IPS-NIHi7 (cell line): ENCODE measurements at regions not wholly inside any gene's neighbourhood (a gene's known extent, or its start where the extent isn't known, plus 50 kb on each side); places are given as distances from the start of the nearest gene placed in this dataset.

ENCODE experiments used
- DNase-seq: peaks from one replicate; pipeline ENCODE4 v3.0.0; 2012; ENCODE audit warnings: mixed read lengths; ENCODE audit errors: extremely low spot score

GRCh38 chr9:106707738-106708474 lies 155.1 kb upstream of the ZNF462 start:
- no peak for DNase-seq

GRCh38 chr9:106708475-106709146 lies 154.4 kb upstream of the ZNF462 start:
- no peak for DNase-seq

- DNase-seq, result no peak
Observed at GRCh38 chr9:106712279-106712678, 150.7 kb upstream of the ZNF462 start.

- no peak for DNase-seq
Observed at GRCh38 chr9:106713206-106713605, 149.8 kb upstream of the ZNF462 start.

GRCh38 chr9:106716820-106717219 lies 146.1 kb upstream of the ZNF462 start:
- DNase-seq, result no peak

- peak; percentile 17 for DNase-seq
Observed at GRCh38 chr9:106717686-106718085, 145.3 kb upstream of the ZNF462 start.

- DNase-seq, result no peak
Observed at GRCh38 chr9:106718936-106719335, 144.0 kb upstream of the ZNF462 start.

GRCh38 chr9:106722051-106722753 lies 140.8 kb upstream of the ZNF462 start:
- no peak for DNase-seq

GRCh38 chr9:106723926-106724325 lies 139.0 kb upstream of the ZNF462 start:
- DNase-seq, result no peak

GRCh38 chr9:106724566-106724965 lies 138.4 kb upstream of the ZNF462 start:
- no peak for DNase-seq

- DNase-seq, result no peak
Observed at GRCh38 chr9:106726070-106726815, 136.7 kb upstream of the ZNF462 start.

GRCh38 chr9:106727969-106728368 lies 135.0 kb upstream of the ZNF462 start:
- no peak for DNase-seq

GRCh38 chr9:106728860-106729259 lies 134.1 kb upstream of the ZNF462 start:
- DNase-seq, result no peak

GRCh38 chr9:106731910-106732309 lies 131.1 kb upstream of the ZNF462 start:
- DNase-seq, result no peak

GRCh38 chr9:106733828-106734380 lies 129.1 kb upstream of the ZNF462 start:
- no peak for DNase-seq

- no peak for DNase-seq
Observed at GRCh38 chr9:106737516-106737915, 125.5 kb upstream of the ZNF462 start.

GRCh38 chr9:106738109-106738508 lies 124.9 kb upstream of the ZNF462 start:
- no peak for DNase-seq

- DNase-seq, result no peak
Observed at GRCh38 chr9:106745457-106745856, 117.5 kb upstream of the ZNF462 start.

- no peak for DNase-seq
Observed at GRCh38 chr9:106745876-106746275, 117.1 kb upstream of the ZNF462 start.

- no peak for DNase-seq
Observed at GRCh38 chr9:106751681-106752080, 111.3 kb upstream of the ZNF462 start.

- peak; percentile 31 for DNase-seq
Observed at GRCh38 chr9:106752581-106752980, 110.4 kb upstream of the ZNF462 start.
